ENCODE measurements at regions not wholly inside any gene's neighbourhood (a gene's known extent, or its start where the extent isn't known, plus 50 kb on each side); places are given as distances from the start of the nearest gene placed in this dataset.

DNA sequence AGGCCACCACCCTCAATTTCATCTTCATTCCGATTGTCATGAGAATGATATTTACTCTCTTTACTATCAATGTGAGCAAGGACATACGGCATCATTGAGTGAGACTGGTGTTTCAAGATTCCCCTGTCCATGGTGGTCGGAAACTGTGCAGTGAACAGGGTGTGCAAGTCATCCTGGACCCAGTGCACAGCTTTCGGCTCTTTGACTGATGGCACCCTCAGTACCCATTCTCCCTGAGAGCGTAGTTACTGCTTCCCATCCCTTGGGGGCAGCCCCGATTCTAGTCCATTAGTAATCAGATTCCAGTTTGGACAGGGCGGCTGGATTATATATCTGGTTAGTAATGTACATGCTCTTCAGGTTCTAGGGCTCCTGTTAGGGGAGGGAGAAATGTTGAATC lies 61.7 kb upstream of the SUB1 start:
- Histone ChIP-seq H2AFZ (ENCODE audit: low read length) (no peak overlapping the region), H4K20me1 (ENCODE audit: insufficient read depth, low read length) (no peaks in the 10 kb centered on the region), H3K27me3 (ENCODE audit: insufficient read depth, low read length) (no peaks in the 10 kb centered on the region), H3K36me3 (ENCODE audit: insufficient read depth, low read length) (no peaks in the 10 kb centered on the region), H3K9me3 (ENCODE audit: low read depth, low read length) (no peaks in the 10 kb centered on the region), H3K27ac (ENCODE audit: low read depth, low read length) (no peak overlapping the region), H3K4me1 (ENCODE audit: insufficient read depth, low read length) (peaks cover 17% of the 10 kb centered on the region), H3K4me3 (ENCODE audit: insufficient read depth, low read length) (no peak overlapping the region), H3K79me2 (ENCODE audit: insufficient read depth, low read length) (no peaks in the 10 kb centered on the region), H3K4me2 (ENCODE audit: insufficient read depth, low read length) (no peak overlapping the region)
- DNase-seq (ENCODE audit: insufficient read length, low spot score, missing footprints) = no peak
- TF ChIP-seq, protein P1, sequence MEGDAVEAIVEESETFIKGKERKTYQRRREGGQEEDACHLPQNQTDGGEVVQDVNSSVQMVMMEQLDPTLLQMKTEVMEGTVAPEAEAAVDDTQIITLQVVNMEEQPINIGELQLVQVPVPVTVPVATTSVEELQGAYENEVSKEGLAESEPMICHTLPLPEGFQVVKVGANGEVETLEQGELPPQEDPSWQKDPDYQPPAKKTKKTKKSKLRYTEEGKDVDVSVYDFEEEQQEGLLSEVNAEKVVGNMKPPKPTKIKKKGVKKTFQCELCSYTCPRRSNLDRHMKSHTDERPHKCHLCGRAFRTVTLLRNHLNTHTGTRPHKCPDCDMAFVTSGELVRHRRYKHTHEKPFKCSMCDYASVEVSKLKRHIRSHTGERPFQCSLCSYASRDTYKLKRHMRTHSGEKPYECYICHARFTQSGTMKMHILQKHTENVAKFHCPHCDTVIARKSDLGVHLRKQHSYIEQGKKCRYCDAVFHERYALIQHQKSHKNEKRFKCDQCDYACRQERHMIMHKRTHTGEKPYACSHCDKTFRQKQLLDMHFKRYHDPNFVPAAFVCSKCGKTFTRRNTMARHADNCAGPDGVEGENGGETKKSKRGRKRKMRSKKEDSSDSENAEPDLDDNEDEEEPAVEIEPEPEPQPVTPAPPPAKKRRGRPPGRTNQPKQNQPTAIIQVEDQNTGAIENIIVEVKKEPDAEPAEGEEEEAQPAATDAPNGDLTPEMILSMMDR (IDR thresholded peaks at IDR 0.05; ENCODE audit: extremely low read depth, low read depth, low read length) = no peak

DNA sequence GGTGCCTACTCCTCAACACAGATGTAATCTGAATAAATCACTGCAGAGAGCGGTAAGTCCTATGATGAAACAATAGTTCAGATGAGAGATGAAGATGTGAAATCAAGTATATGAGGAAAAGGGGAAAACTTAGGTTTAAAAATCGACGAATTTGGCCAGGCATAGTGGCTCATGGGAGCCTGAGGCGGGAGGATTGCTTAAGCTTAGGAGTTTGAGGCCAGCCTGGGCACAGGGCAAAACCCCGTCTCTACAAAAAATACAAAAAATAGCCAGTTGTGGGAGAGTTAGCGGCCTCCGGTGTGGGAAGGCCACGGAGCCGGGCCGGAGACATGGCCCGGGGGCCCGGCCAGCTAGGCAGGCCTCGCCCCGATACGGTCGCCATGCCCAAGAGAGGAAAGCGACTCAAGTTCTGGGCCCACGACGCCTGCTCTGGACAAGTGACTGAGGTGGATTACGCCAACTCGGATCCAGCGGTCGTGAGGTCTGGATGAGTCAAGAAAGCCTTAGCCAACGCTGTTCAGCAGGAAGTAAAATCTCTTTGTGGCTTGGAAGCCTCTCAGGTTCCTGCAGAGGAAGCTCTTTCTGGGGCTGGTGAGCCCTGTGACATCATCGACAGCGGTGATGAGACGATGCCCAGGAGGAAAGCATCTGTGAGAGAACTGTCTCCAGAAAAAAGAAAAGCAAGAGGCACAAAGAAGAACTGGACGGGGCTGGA lies 62.8 kb upstream of the SUB1 start:
- Histone ChIP-seq H2AFZ (ENCODE audit: low read length) (peak overlapping the region; percentile 72), H3K27ac (ENCODE audit: low read depth, low read length) (peak overlapping the region; percentile 80), H3K27me3 (ENCODE audit: insufficient read depth, low read length) (no peaks in the 10 kb centered on the region), H3K79me2 (ENCODE audit: insufficient read depth, low read length) (no peaks in the 10 kb centered on the region), H3K36me3 (ENCODE audit: insufficient read depth, low read length) (no peaks in the 10 kb centered on the region), H4K20me1 (ENCODE audit: insufficient read depth, low read length) (no peaks in the 10 kb centered on the region), H3K9me3 (ENCODE audit: low read depth, low read length) (no peaks in the 10 kb centered on the region), H3K4me1 (ENCODE audit: insufficient read depth, low read length) (peaks cover 17% of the 10 kb centered on the region), H3K4me2 (ENCODE audit: insufficient read depth, low read length) (no peak overlapping the region), H3K4me3 (ENCODE audit: insufficient read depth, low read length) (no peak overlapping the region)
- TF ChIP-seq, protein P1 (IDR thresholded peaks at IDR 0.05; ENCODE audit: extremely low read depth, low read depth, low read length) = no peak
- peak; percentile 83 for DNase-seq (ENCODE audit: insufficient read length, low spot score, missing footprints)

DNA sequence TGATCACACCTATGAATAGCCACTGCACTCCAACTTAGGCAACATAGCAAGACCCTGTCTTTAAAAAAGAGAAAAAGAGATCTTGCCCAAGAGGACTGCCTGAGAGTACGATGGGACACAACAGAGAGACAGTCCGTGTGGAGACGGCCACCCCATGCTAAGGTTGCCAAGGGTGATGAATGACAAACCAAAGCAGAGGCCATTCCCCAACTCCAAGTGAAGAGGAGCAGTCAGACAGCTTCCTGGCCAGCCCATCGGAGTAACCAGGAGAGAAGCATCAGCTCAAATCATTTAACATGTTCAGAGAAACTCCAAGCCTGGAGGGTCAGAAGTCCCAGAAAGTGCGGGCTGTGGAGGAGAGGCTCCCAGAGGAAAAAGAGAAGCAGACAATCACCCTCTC lies 63.9 kb upstream of the SUB1 start:
- Histone ChIP-seq H3K79me2 (ENCODE audit: insufficient read depth, low read length) (no peaks in the 10 kb centered on the region), H3K4me3 (ENCODE audit: insufficient read depth, low read length) (no peak overlapping the region), H3K4me2 (ENCODE audit: insufficient read depth, low read length) (no peak overlapping the region), H2AFZ (ENCODE audit: low read length) (no peak overlapping the region), H3K27ac (ENCODE audit: low read depth, low read length) (no peak overlapping the region), H3K27me3 (ENCODE audit: insufficient read depth, low read length) (no peaks in the 10 kb centered on the region), H3K4me1 (ENCODE audit: insufficient read depth, low read length) (peaks cover 17% of the 10 kb centered on the region), H3K9me3 (ENCODE audit: low read depth, low read length) (no peaks in the 10 kb centered on the region), H3K36me3 (ENCODE audit: insufficient read depth, low read length) (no peaks in the 10 kb centered on the region), H4K20me1 (ENCODE audit: insufficient read depth, low read length) (no peaks in the 10 kb centered on the region)
- no peak for DNase-seq (ENCODE audit: insufficient read length, low spot score, missing footprints)
- TF ChIP-seq, protein P1 (IDR thresholded peaks at IDR 0.05; ENCODE audit: extremely low read depth, low read depth, low read length) = no peak

DNA sequence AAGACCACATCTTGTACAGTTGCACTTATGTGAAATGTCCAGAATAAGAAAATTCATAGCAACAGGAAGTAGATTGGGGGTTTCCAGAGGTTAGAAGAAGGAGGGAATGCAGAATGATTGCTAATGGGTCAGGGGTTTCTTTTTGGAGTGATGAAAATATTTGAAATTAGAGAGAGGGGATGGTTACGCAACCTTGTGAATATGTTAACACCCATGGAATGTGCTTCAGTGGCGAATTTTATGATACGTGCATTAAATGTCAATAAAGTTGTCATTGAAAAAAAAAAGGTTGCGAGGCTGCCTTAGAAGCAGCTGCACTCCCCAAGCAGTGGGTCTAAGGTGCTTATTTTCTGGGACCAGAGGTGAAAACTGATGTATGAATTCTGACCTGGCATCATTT lies 64.4 kb upstream of the SUB1 start:
- Histone ChIP-seq H3K4me2 (ENCODE audit: insufficient read depth, low read length) (no peak overlapping the region), H3K4me1 (ENCODE audit: insufficient read depth, low read length) (peaks cover 17% of the 10 kb centered on the region), H3K27ac (ENCODE audit: low read depth, low read length) (no peak overlapping the region), H3K9me3 (ENCODE audit: low read depth, low read length) (no peaks in the 10 kb centered on the region), H3K79me2 (ENCODE audit: insufficient read depth, low read length) (no peaks in the 10 kb centered on the region), H3K4me3 (ENCODE audit: insufficient read depth, low read length) (no peak overlapping the region), H3K27me3 (ENCODE audit: insufficient read depth, low read length) (no peaks in the 10 kb centered on the region), H2AFZ (ENCODE audit: low read length) (no peak overlapping the region), H4K20me1 (ENCODE audit: insufficient read depth, low read length) (no peaks in the 10 kb centered on the region), H3K36me3 (ENCODE audit: insufficient read depth, low read length) (no peaks in the 10 kb centered on the region)
- DNase-seq (ENCODE audit: insufficient read length, low spot score, missing footprints) = peak; percentile 34
- TF ChIP-seq, protein P1 (IDR thresholded peaks at IDR 0.05; ENCODE audit: extremely low read depth, low read depth, low read length) = no peak
